ENCODE measurements at regions not wholly inside any gene's neighbourhood (a gene's known extent, or its start where the extent isn't known, plus 50 kb on each side); places are given as distances from the start of the nearest gene placed in this dataset.

- DNase-seq: no peak
Measured at GRCh38 chr12:127419111-127419510, 847.9 kb upstream of the TMEM132C start.

- no peak for DNase-seq
Measured at GRCh38 chr12:127421614-127422013, 845.4 kb upstream of the TMEM132C start.

- DNase-seq: no peak
Measured at GRCh38 chr12:127422935-127423566, 843.9 kb upstream of the TMEM132C start.

GRCh38 chr12:127425474-127425873 lies 841.5 kb upstream of the TMEM132C start:
- no peak for DNase-seq

- no peak for DNase-seq
Measured at GRCh38 chr12:127428420-127428819, 838.5 kb upstream of the TMEM132C start.

- DNase-seq: no peak
Measured at GRCh38 chr12:127429551-127430285, 837.3 kb upstream of the TMEM132C start.

GRCh38 chr12:127430401-127430800 lies 836.6 kb upstream of the TMEM132C start:
- no peak for DNase-seq

- DNase-seq: no peak
Measured at GRCh38 chr12:127431177-127431576, 835.8 kb upstream of the TMEM132C start.

GRCh38 chr12:127431594-127431993 lies 835.4 kb upstream of the TMEM132C start:
- no peak for DNase-seq

- DNase-seq: no peak
Measured at GRCh38 chr12:127435439-127435838, 831.5 kb upstream of the TMEM132C start.

- DNase-seq: no peak
Measured at GRCh38 chr12:127438512-127439244, 828.3 kb upstream of the TMEM132C start.

GRCh38 chr12:127445581-127446139 lies 821.3 kb upstream of the TMEM132C start:
- no peak for DNase-seq

GRCh38 chr12:127448906-127449305 lies 818.1 kb upstream of the TMEM132C start:
- no peak for DNase-seq

GRCh38 chr12:127450826-127451225 lies 816.1 kb upstream of the TMEM132C start:
- no peak for DNase-seq

GRCh38 chr12:127455347-127456265 lies 811.4 kb upstream of the TMEM132C start:
- DNase-seq: no peak

GRCh38 chr12:127457726-127458125 lies 809.2 kb upstream of the TMEM132C start:
- no peak for DNase-seq

GRCh38 chr12:127459166-127459565 lies 807.8 kb upstream of the TMEM132C start:
- DNase-seq: no peak

GRCh38 chr12:127459687-127460086 lies 807.3 kb upstream of the TMEM132C start:
- DNase-seq: no peak

GRCh38 chr12:127463237-127463636 lies 803.7 kb upstream of the TMEM132C start:
- no peak for DNase-seq

- no peak for DNase-seq
Measured at GRCh38 chr12:127469331-127469730, 797.6 kb upstream of the TMEM132C start.

GRCh38 chr12:127473766-127474165 lies 793.2 kb upstream of the TMEM132C start:
- no peak for DNase-seq

- no peak for DNase-seq
Measured at GRCh38 chr12:127479256-127479655, 787.7 kb upstream of the TMEM132C start.
